ENCODE measurements at regions not wholly inside any gene's neighbourhood (a gene's known extent, or its start where the extent isn't known, plus 50 kb on each side); places are given as distances from the start of the nearest gene placed in this dataset.

- ATAC-seq (no peak), FAIRE-seq (no peak), DNase-seq (ENCODE audit: low read depth in 1 of 2, low spot score in 1 of 2) (no peak)
- ChIA-PET CTCF (no interaction called here), POLR2A (no interaction called here)
- H3K4me1 ChIP-seq: no peaks in the 10 kb centered on the region
- 0% methylated on average over 1 of the region's 1 CpG for WGBS (ENCODE audit: missing lambda C conversion rate)
- no peaks in the 10 kb centered on the region for H3K9me3 ChIP-seq
- H3K27ac ChIP-seq: no peak overlapping the region
- no peak overlapping the region for H3K4me2 ChIP-seq
- TF ChIP-seq POLR2A (IDR thresholded peaks at IDR 0.05; ENCODE audit: low read length) (no peak), CBX2 (IDR thresholded peaks at IDR 0.05; ENCODE audit: borderline replicate concordance, low read depth) (no peak), PBX3 (IDR thresholded peaks at IDR 0.05) (no peak), E2F6 (IDR thresholded peaks at IDR 0.05; ENCODE audit: borderline replicate concordance, low read depth) (no peak), HEYL (CRISPR knock-in tag; IDR thresholded peaks at IDR 0.05) (no peak)
- no peak overlapping the region for H3K4me3 ChIP-seq
These were observed 232.7 kb downstream of the TRIB2 start for GRCh38 chr2:12949406-12949805.

GRCh38 chr2:12950174-12950573 is 233.4 kb downstream of the TRIB2 start:
- POLR2A ChIA-PET: no interaction called here
- H3K4me2 ChIP-seq: no peak overlapping the region
- H3K27ac ChIP-seq: no peak overlapping the region
- TF ChIP-seq HOXA7 (CRISPR knock-in tag; IDR thresholded peaks at IDR 0.05): no peak
- peak; percentile 41 for TF ChIP-seq MAFK (IDR thresholded peaks at IDR 0.05; ENCODE audit: partially characterized antibody)
- CTCF ChIA-PET: interaction anchor here (0.8 kb wide), 1 partner anchor 19 kb away, joined by 3 read pairs; no protein-coding TSS in a partner anchor
- WGBS (ENCODE audit: missing lambda C conversion rate): 3% methylated on average over 3 of the region's 3 CpGs
- no peak overlapping the region for H3K4me3 ChIP-seq
- DNase-seq (ENCODE audit: low read depth in 1 of 2, low spot score in 1 of 2): no peak
- H3K4me1 ChIP-seq: no peaks in the 10 kb centered on the region
- no peaks in the 10 kb centered on the region for H3K9me3 ChIP-seq
- no peak for FAIRE-seq
- no peak for ATAC-seq

GRCh38 chr2:12950957-12951656 is 234.4 kb downstream of the TRIB2 start:
- POLR2A ChIA-PET: no interaction called here
- no peak overlapping the region for H3K27ac ChIP-seq
- TF ChIP-seq HOXA7 (CRISPR knock-in tag; IDR thresholded peaks at IDR 0.05): no peak
- no peak for TF ChIP-seq USF2 (IDR thresholded peaks at IDR 0.05)
- TF ChIP-seq HEYL (CRISPR knock-in tag; IDR thresholded peaks at IDR 0.05): no peak
- no peak for TF ChIP-seq NPAS2 (CRISPR knock-in tag; IDR thresholded peaks at IDR 0.05; ENCODE audit: borderline replicate concordance)
- TF ChIP-seq HES2 (IDR thresholded peaks at IDR 0.05): no peak
- TF ChIP-seq CBX2 (IDR thresholded peaks at IDR 0.05; ENCODE audit: borderline replicate concordance, low read depth): no peak
- no peak for TF ChIP-seq ZFP36 (IDR thresholded peaks at IDR 0.05; ENCODE audit: borderline replicate concordance, partially characterized antibody)
- no peak for TF ChIP-seq FOSB (CRISPR knock-in tag; IDR thresholded peaks at IDR 0.05)
- TF ChIP-seq CHD2 (IDR thresholded peaks at IDR 0.05; ENCODE audit: low read length, partially characterized antibody): no peak
- no peak for TF ChIP-seq HDAC2 (IDR thresholded peaks at IDR 0.05)
- no peak for TF ChIP-seq ZNF302 (CRISPR knock-in tag; IDR thresholded peaks at IDR 0.05)
- no peak for TF ChIP-seq KDM1A (IDR thresholded peaks at IDR 0.05; ENCODE audit: low read depth)
- no peak for TF ChIP-seq HOXB13 (CRISPR knock-in tag; IDR thresholded peaks at IDR 0.05; ENCODE audit: low read depth)
- TF ChIP-seq GATA3 (IDR thresholded peaks at IDR 0.05; ENCODE audit: borderline replicate concordance): no peak
- TF ChIP-seq, protein P1, sequence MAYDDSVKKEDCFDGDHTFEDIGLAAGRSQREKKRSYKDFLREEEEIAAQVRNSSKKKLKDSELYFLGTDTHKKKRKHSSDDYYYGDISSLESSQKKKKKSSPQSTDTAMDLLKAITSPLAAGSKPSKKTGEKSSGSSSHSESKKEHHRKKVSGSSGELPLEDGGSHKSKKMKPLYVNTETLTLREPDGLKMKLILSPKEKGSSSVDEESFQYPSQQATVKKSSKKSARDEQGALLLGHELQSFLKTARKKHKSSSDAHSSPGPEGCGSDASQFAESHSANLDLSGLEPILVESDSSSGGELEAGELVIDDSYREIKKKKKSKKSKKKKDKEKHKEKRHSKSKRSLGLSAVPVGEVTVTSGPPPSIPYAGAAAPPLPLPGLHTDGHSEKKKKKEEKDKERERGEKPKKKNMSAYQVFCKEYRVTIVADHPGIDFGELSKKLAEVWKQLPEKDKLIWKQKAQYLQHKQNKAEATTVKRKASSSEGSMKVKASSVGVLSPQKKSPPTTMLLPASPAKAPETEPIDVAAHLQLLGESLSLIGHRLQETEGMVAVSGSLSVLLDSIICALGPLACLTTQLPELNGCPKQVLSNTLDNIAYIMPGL (CRISPR knock-in tag; IDR thresholded peaks at IDR 0.05; ENCODE audit: borderline replicate concordance): no peak
- no peak for TF ChIP-seq ZC3H11A (IDR thresholded peaks at IDR 0.05)
- no peak for TF ChIP-seq ELK1 (IDR thresholded peaks at IDR 0.05; ENCODE audit: low read depth, low read length)
- TF ChIP-seq POLR2A (IDR thresholded peaks at IDR 0.05; ENCODE audit: low read length): no peak
- TF ChIP-seq CTCF (IDR thresholded peaks at IDR 0.05): no peak
- TF ChIP-seq POLR2AphosphoS2 (conservative IDR thresholded peaks at IDR 0.05; ENCODE audit: low read length): no peak
- H3K4me2 ChIP-seq: no peak overlapping the region
- CTCF ChIA-PET: interaction anchor here (0.8 kb wide), 1 partner anchor 20 kb away, joined by 3 read pairs; no protein-coding TSS in a partner anchor
- no peak for ATAC-seq
- 1% methylated on average over 8 of the region's 8 CpGs for WGBS (ENCODE audit: missing lambda C conversion rate)
- no peaks in the 10 kb centered on the region for H3K4me1 ChIP-seq
- no peak for DNase-seq (ENCODE audit: low read depth in 1 of 2, low spot score in 1 of 2)
- no peak overlapping the region for H3K4me3 ChIP-seq
- no peaks in the 10 kb centered on the region for H3K9me3 ChIP-seq
- no peak for FAIRE-seq

All from A549 (cell line).